HG03354 (cell line): ENCODE measurements at regions not wholly inside any gene's neighbourhood (a gene's known extent, or its start where the extent isn't known, plus 50 kb on each side); places are given as distances from the start of the nearest gene placed in this dataset.

Source experiments
- ATAC-seq: cut with Tn5 transposase; IDR thresholded peaks from one replicate; pipeline ENCODE4 v1.9.1; 2021; ENCODE audit warnings: mild to moderate bottlenecking; ENCODE audit not compliant: unreplicated experiment, poor library complexity, severe bottlenecking

- ATAC-seq: no peak
Measured at GRCh38 chr7:10804770-10805169, 168.9 kb upstream of the PHF14 start.

GRCh38 chr7:10815546-10815945 lies 158.1 kb upstream of the PHF14 start:
- no peak for ATAC-seq

GRCh38 chr7:10821156-10821555 lies 152.5 kb upstream of the PHF14 start:
- no peak for ATAC-seq

GRCh38 chr7:10824154-10824553 lies 149.5 kb upstream of the PHF14 start:
- no peak for ATAC-seq

GRCh38 chr7:10838228-10838627 lies 135.4 kb upstream of the PHF14 start:
- no peak for ATAC-seq

GRCh38 chr7:10845225-10845624 lies 128.4 kb upstream of the PHF14 start:
- ATAC-seq: no peak

GRCh38 chr7:10855583-10855982 lies 118.1 kb upstream of the PHF14 start:
- no peak for ATAC-seq

GRCh38 chr7:10860516-10860915 lies 113.2 kb upstream of the PHF14 start:
- ATAC-seq: no peak

- no peak for ATAC-seq
Measured at GRCh38 chr7:10863476-10863875, 110.2 kb upstream of the PHF14 start.

GRCh38 chr7:10874666-10875065 lies 99.0 kb upstream of the PHF14 start:
- ATAC-seq: no peak

- no peak for ATAC-seq
Measured at GRCh38 chr7:10875080-10875479, 98.6 kb upstream of the PHF14 start.

GRCh38 chr7:10888861-10889260 lies 84.8 kb upstream of the PHF14 start:
- ATAC-seq: peak; percentile 33

- ATAC-seq: peak; percentile 97
Measured at GRCh38 chr7:10889266-10889898, 84.3 kb upstream of the PHF14 start.

- ATAC-seq: no peak
Measured at GRCh38 chr7:10908600-10908999, 65.1 kb upstream of the PHF14 start.

- ATAC-seq: no peak
Measured at GRCh38 chr7:10910447-10910846, 63.2 kb upstream of the PHF14 start.

GRCh38 chr7:10912077-10912476 lies 61.6 kb upstream of the PHF14 start:
- no peak for ATAC-seq

GRCh38 chr7:10913457-10913856 lies 60.2 kb upstream of the PHF14 start:
- no peak for ATAC-seq

- ATAC-seq: no peak
Measured at GRCh38 chr7:10918093-10918590, 55.5 kb upstream of the PHF14 start.

GRCh38 chr7:10919923-10920322 lies 53.7 kb upstream of the PHF14 start:
- no peak for ATAC-seq
